Esophagus squamous epithelium (tissue), 4 donors: ENCODE measurements at regions not wholly inside any gene's neighbourhood (a gene's known extent, or its start where the extent isn't known, plus 50 kb on each side); places are given as distances from the start of the nearest gene placed in this dataset.

Experiments used
- CTCF ChIP-seq, 6 experiments: fragments of 450-650 bp in 4 of 6; fragments of 200-600 bp in 2 of 6; sonication (generic) in 2 of 6; IDR thresholded peaks; one replicate each; pipeline ENCODE4 v1.5.1; 2016 to 2019; ENCODE audit warnings: antibody characterized with exemption in 6 of 6, mild to moderate bottlenecking in 4 of 6, moderate library complexity in 4 of 6
- POLR2A ChIP-seq, 4 donors: fragments of 450-650 bp; IDR thresholded peaks; one replicate each; pipeline ENCODE4 v1.6.1; 2017; ENCODE audit warnings: antibody characterized with exemption in 4 of 4, mild to moderate bottlenecking in 4 of 4, moderate library complexity in 3 of 4

- TF ChIP-seq POLR2A (IDR thresholded peaks at IDR 0.05): no peak
- TF ChIP-seq CTCF (IDR thresholded peaks at IDR 0.05): no peak
Observed at GRCh38 chr10:4208499-4208898, 423.5 kb upstream of the KLF6 start.
